ENCODE measurements at regions not wholly inside any gene's neighbourhood (a gene's known extent, or its start where the extent isn't known, plus 50 kb on each side); places are given as distances from the start of the nearest gene placed in this dataset.
A peak's percentile ranks its signal among the peaks of the same experiment; 100 is the strongest.

DNA sequence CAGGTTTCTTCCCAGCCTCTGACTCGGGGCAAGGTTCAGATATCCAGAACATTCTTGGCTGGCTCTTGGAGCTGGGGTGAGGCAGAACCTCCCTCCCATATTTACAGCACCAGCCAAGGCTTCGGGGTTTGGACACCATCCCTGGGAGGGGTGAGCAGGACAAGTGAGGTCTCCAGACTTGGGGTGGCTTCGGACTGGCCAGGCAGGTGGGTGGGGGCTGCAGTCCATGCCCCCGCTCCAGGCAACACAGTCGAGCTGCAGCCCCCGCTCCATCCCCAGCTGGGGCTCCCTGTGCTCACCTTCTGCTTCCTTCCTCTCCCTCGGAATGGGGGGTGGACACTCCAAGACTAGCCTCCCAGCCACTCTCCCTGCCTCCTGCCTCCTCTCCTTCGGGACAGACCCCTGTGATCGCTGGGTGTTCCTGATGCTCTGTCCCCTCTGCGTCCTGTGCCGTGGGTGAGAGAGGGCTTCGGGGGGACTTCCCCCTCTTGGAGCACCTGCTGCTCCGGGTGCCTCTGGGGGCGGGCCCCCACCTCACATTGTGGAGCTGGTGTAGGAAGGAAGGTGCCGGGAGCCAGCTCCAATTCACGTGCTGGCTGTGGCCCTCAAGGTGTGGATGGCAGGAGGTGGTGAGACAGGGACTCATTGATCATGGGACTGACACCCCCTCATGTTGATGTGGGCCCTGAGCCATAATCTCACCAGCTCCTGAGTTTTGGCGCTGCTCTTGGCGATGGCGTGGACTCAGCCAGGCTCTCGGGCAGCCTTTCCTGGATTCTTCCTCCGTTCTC is 189.2 kb downstream of the SEC14L1 start:
- peaks cover 37% of the 10 kb centered on the region for H3K27me3 ChIP-seq (ENCODE audit: low read depth, low read length)
- TF ChIP-seq CTCF (IDR thresholded peaks at IDR 0.05; ENCODE audit: low read depth, low read length): no peak
- TF ChIP-seq EZH2phosphoT487 (IDR thresholded peaks at IDR 0.05; ENCODE audit: low read depth): no peak
- no peaks in the 10 kb centered on the region for H3K9me3 ChIP-seq (ENCODE audit: insufficient read depth, low read length)
- no peak overlapping the region for H3K4me3 ChIP-seq (ENCODE audit: low read length)
- H3K9ac ChIP-seq (ENCODE audit: low read length): no peak overlapping the region
- H4K20me1 ChIP-seq (ENCODE audit: insufficient read depth, low read length): no peaks in the 10 kb centered on the region
- H3K79me2 ChIP-seq (ENCODE audit: low read length): no peaks in the 10 kb centered on the region
- peaks cover 12% of the 10 kb centered on the region for H3K4me1 ChIP-seq (ENCODE audit: low read length)
- no peak overlapping the region for H2AFZ ChIP-seq (ENCODE audit: low read depth, low read length)
- no peak overlapping the region for H3K4me2 ChIP-seq (ENCODE audit: low read length)
- H3K27ac ChIP-seq (ENCODE audit: low read length): no peak overlapping the region
- H3K36me3 ChIP-seq (replicated peaks; ENCODE audit: low read depth, low read length): no peaks in the 10 kb centered on the region

GRCh38 chr17:77330602-77331081 is 189.9 kb downstream of the SEC14L1 start:
- Histone ChIP-seq H3K9me3 (ENCODE audit: insufficient read depth, low read length) (no peaks in the 10 kb centered on the region), H3K27me3 (ENCODE audit: low read depth, low read length) (peaks cover 37% of the 10 kb centered on the region), H3K36me3 (replicated peaks; ENCODE audit: low read depth, low read length) (no peaks in the 10 kb centered on the region), H3K4me2 (ENCODE audit: low read length) (no peak overlapping the region), H3K9ac (ENCODE audit: low read length) (no peak overlapping the region), H3K27ac (ENCODE audit: low read length) (no peak overlapping the region), H2AFZ (ENCODE audit: low read depth, low read length) (no peak overlapping the region), H3K4me3 (ENCODE audit: low read length) (no peak overlapping the region), H3K4me1 (ENCODE audit: low read length) (peaks cover 5% of the 10 kb centered on the region), H3K79me2 (ENCODE audit: low read length) (no peaks in the 10 kb centered on the region), H4K20me1 (ENCODE audit: insufficient read depth, low read length) (no peaks in the 10 kb centered on the region)
- TF ChIP-seq CTCF (IDR thresholded peaks at IDR 0.05; ENCODE audit: low read depth, low read length) (no peak), EZH2phosphoT487 (IDR thresholded peaks at IDR 0.05; ENCODE audit: low read depth) (no peak)

DNA sequence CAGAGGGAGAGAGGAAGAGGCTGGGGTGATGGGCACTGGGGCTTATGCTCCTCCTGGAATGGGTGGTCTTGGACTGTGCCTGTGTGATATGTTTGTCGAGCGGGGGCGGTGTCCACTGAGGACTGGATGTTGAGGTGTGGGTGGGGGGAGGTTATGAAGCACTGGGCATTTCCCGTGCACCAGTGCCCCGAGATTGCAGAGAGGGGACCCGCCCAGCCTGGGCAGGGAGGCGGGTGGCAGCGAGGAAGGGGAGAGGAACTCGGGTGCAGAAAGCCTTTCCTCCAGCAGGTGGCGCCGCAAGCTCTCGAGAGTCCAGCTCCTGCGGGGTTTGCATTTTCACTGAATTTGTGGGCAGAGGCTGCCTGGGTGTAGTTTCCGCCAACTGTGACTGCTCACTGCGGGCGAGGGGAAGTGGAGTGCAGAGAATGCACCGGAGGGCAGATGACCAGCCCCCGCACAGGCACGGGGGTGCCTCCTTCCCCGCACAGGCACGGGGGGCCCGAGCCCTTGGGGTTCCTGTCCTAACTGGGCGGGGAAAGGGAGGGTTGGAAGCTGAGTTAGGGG is 190.6 kb downstream of the SEC14L1 start:
- H3K4me3 ChIP-seq (ENCODE audit: low read length): peak overlapping the region; percentile 69

More for the DNA sequence above, 190.6 kb downstream of the SEC14L1 start:
- Histone ChIP-seq H3K79me2 (ENCODE audit: low read length) (no peaks in the 10 kb centered on the region), H3K27ac (ENCODE audit: low read length) (no peak overlapping the region), H3K4me1 (ENCODE audit: low read length) (no peaks in the 10 kb centered on the region; the same call in 1 of the 2 replicates), H3K9ac (ENCODE audit: low read length) (peak overlapping the region; percentile 24), H3K27me3 (ENCODE audit: low read depth, low read length) (peaks cover 37% of the 10 kb centered on the region), H3K9me3 (ENCODE audit: insufficient read depth, low read length) (no peaks in the 10 kb centered on the region), H2AFZ (ENCODE audit: low read depth, low read length) (no peak overlapping the region), H4K20me1 (ENCODE audit: insufficient read depth, low read length) (no peaks in the 10 kb centered on the region), H3K36me3 (replicated peaks; ENCODE audit: low read depth, low read length) (no peaks in the 10 kb centered on the region), H3K4me2 (ENCODE audit: low read length) (peak overlapping the region; percentile 78)
- TF ChIP-seq EZH2phosphoT487 (IDR thresholded peaks at IDR 0.05; ENCODE audit: low read depth) (no peak), CTCF (IDR thresholded peaks at IDR 0.05; ENCODE audit: low read depth, low read length) (peak; percentile 91)

All from OCI-LY3 (cell line).